Nucleus accumbens (tissue), 56 donors: ENCODE measurements at regions not wholly inside any gene's neighbourhood (a gene's known extent, or its start where the extent isn't known, plus 50 kb on each side); places are given as distances from the start of the nearest gene placed in this dataset.

Source experiments
- DNase-seq, 56 donors: peaks; one replicate each; lab custom pipeline; 2025; lab: John Stamatoyannopoulos, UW

- no peak for DNase-seq
Measured at GRCh38 chr3:30456264-30456663, 150.1 kb upstream of the TGFBR2 start.

GRCh38 chr3:30457081-30457480 lies 149.3 kb upstream of the TGFBR2 start:
- no peak for DNase-seq

GRCh38 chr3:30457726-30458125 lies 148.7 kb upstream of the TGFBR2 start:
- DNase-seq: no peak

- DNase-seq: no peak
Measured at GRCh38 chr3:30458376-30459171, 147.8 kb upstream of the TGFBR2 start.

- DNase-seq: no peak
Measured at GRCh38 chr3:30461311-30461710, 145.1 kb upstream of the TGFBR2 start.

- no peak for DNase-seq
Measured at GRCh38 chr3:30462721-30463470, 143.5 kb upstream of the TGFBR2 start.

- no peak for DNase-seq
Measured at GRCh38 chr3:30464381-30464780, 142.0 kb upstream of the TGFBR2 start.

GRCh38 chr3:30465454-30465853 lies 140.9 kb upstream of the TGFBR2 start:
- no peak for DNase-seq

GRCh38 chr3:30467596-30468238 lies 138.7 kb upstream of the TGFBR2 start:
- DNase-seq: no peak

GRCh38 chr3:30469133-30469532 lies 137.3 kb upstream of the TGFBR2 start:
- DNase-seq: no peak

- DNase-seq: no peak
Measured at GRCh38 chr3:30470496-30470895, 135.9 kb upstream of the TGFBR2 start.

GRCh38 chr3:30471066-30471465 lies 135.3 kb upstream of the TGFBR2 start:
- no peak for DNase-seq

- no peak for DNase-seq
Measured at GRCh38 chr3:30471796-30472489, 134.5 kb upstream of the TGFBR2 start.

GRCh38 chr3:30473374-30474051 lies 132.9 kb upstream of the TGFBR2 start:
- DNase-seq: no peak

- DNase-seq: no peak
Measured at GRCh38 chr3:30474371-30474770, 132.0 kb upstream of the TGFBR2 start.

- no peak for DNase-seq
Measured at GRCh38 chr3:30475038-30475808, 131.2 kb upstream of the TGFBR2 start.

GRCh38 chr3:30475809-30476178 lies 130.6 kb upstream of the TGFBR2 start:
- no peak for DNase-seq

GRCh38 chr3:30476368-30477084 lies 129.9 kb upstream of the TGFBR2 start:
- no peak for DNase-seq
